H9 (cell line): ENCODE measurements at regions not wholly inside any gene's neighbourhood (a gene's known extent, or its start where the extent isn't known, plus 50 kb on each side); places are given as distances from the start of the nearest gene placed in this dataset.

Experiments
- DNase-seq: peaks from one replicate; pipeline ENCODE4 v3.0.0-alpha.2; 2017
- H2AFZ ChIP-seq: one replicate; pipeline ENCODE4 v1.6.1; 2013; ENCODE audit warnings: mild to moderate bottlenecking, low read length, control low read depth, moderate library complexity
- H2AK5ac ChIP-seq: 2 replicates; pipeline ENCODE4 v1.6.1; 2013; ENCODE audit warnings: low read length, control low read depth, mixed read lengths; ENCODE audit not compliant: insufficient read length
- H2BK120ac ChIP-seq: one replicate; pipeline ENCODE4 v1.6.1; 2013; ENCODE audit warnings: low read depth, mild to moderate bottlenecking, low read length, control low read depth, inconsistent platforms; ENCODE audit not compliant: poor library complexity, severe bottlenecking
- H2BK12ac ChIP-seq: 2 replicates; pipeline ENCODE4 v1.6.1; 2013; ENCODE audit warnings: low read length, control low read depth, mixed read lengths, low read depth; ENCODE audit not compliant: insufficient read length
- H2BK15ac ChIP-seq: 2 replicates; pipeline ENCODE4 v1.6.1; 2013; ENCODE audit warnings: low read depth, low read length, control low read depth
- H2BK20ac ChIP-seq: one replicate; pipeline ENCODE4 v1.6.1; 2013; ENCODE audit warnings: low read depth, mild to moderate bottlenecking, low read length, control low read depth, inconsistent platforms; ENCODE audit not compliant: poor library complexity, severe bottlenecking
- H2BK5ac ChIP-seq: 2 replicates; pipeline ENCODE4 v1.6.1; 2013; ENCODE audit warnings: low read length, control low read depth, mixed read lengths; ENCODE audit not compliant: insufficient read length
- H3K14ac ChIP-seq: 2 replicates; pipeline ENCODE4 v1.6.1; 2013; ENCODE audit warnings: low read length, control low read depth; ENCODE audit not compliant: insufficient read depth
- H3K18ac ChIP-seq: 2 replicates; pipeline ENCODE4 v1.6.1; 2013; ENCODE audit warnings: low read depth, mild to moderate bottlenecking, mixed read lengths, low read length, control low read depth; ENCODE audit not compliant: insufficient read length
- H3K23ac ChIP-seq: 2 replicates; pipeline ENCODE4 v1.6.1; 2013; ENCODE audit warnings: low read length, control low read depth, mixed read lengths, low read depth; ENCODE audit not compliant: insufficient read length
- H3K23me2 ChIP-seq: 2 replicates; pipeline ENCODE4 v1.6.1; 2013; ENCODE audit warnings: low read depth, mild to moderate bottlenecking, mixed read lengths, low read length, control low read depth; ENCODE audit not compliant: insufficient read length, poor library complexity, severe bottlenecking
- H3K27ac ChIP-seq: 2 replicates; pipeline ENCODE4 v1.5.1; 2013; ENCODE audit warnings: low read length, control low read depth, mixed read lengths, low read depth; ENCODE audit not compliant: insufficient read length
- H3K27me3 ChIP-seq: 2 replicates; pipeline ENCODE4 v1.6.1; 2013; ENCODE audit warnings: low read length, control low read depth, inconsistent platforms; ENCODE audit not compliant: insufficient read depth
- H3K4ac ChIP-seq: 2 replicates; pipeline ENCODE4 v1.6.1; 2013; ENCODE audit warnings: low read depth, mild to moderate bottlenecking, control low read depth, inconsistent platforms, low read length, moderate library complexity
- H3K4me1 ChIP-seq: 2 replicates; pipeline ENCODE4 v1.6.1; 2013; ENCODE audit warnings: low read length, control low read depth, inconsistent platforms; ENCODE audit not compliant: insufficient read depth
- H3K4me2 ChIP-seq: 2 replicates; pipeline ENCODE4 v1.6.1; 2013; ENCODE audit warnings: low read length, control low read depth, mixed read lengths; ENCODE audit not compliant: insufficient read length, insufficient read depth
- H3K56ac ChIP-seq: 2 replicates; pipeline ENCODE4 v1.6.1; 2013; ENCODE audit warnings: low read depth, mild to moderate bottlenecking, mixed read lengths, low read length, control low read depth; ENCODE audit not compliant: insufficient read length
- H3K79me1 ChIP-seq: 2 replicates; pipeline ENCODE4 v1.6.1; 2013; ENCODE audit warnings: low read depth, mild to moderate bottlenecking, moderate library complexity, low read length, control low read depth, inconsistent platforms; ENCODE audit not compliant: insufficient read depth, poor library complexity, severe bottlenecking
- H3K79me2 ChIP-seq: 2 replicates; pipeline ENCODE4 v1.6.1; 2013; ENCODE audit warnings: low read length, control low read depth, inconsistent platforms; ENCODE audit not compliant: insufficient read depth
- H3K9ac ChIP-seq: 2 replicates; pipeline ENCODE4 v1.6.1; 2013; ENCODE audit warnings: low read length, control low read depth, mixed read lengths; ENCODE audit not compliant: insufficient read length; ENCODE audit errors: extremely low read depth
- H3K9me3 ChIP-seq: one replicate; pipeline ENCODE4 v1.6.1; 2013; ENCODE audit warnings: low read depth, low read length, inconsistent platforms; ENCODE audit not compliant: control insufficient read depth
- H3T11ph ChIP-seq: one replicate; pipeline ENCODE4 v1.6.1; 2013; ENCODE audit warnings: mild to moderate bottlenecking, low read length, control low read depth, inconsistent platforms
- H4K20me1 ChIP-seq: one replicate; pipeline ENCODE4 v1.6.1; 2013; ENCODE audit not compliant: control insufficient read depth, insufficient read length, insufficient read depth
- H4K5ac ChIP-seq: 2 replicates; pipeline ENCODE4 v1.6.1; 2013; ENCODE audit warnings: low read depth, mild to moderate bottlenecking, mixed read lengths, low read length, control low read depth; ENCODE audit not compliant: insufficient read length
- H4K8ac ChIP-seq: replicated peaks from 2 replicates; pipeline ENCODE4 v1.6.1; 2013; ENCODE audit warnings: low read length, control low read depth, mixed read lengths, low read depth; ENCODE audit not compliant: insufficient read length
- H4K91ac ChIP-seq: 2 replicates; pipeline ENCODE4 v1.6.1; 2013; ENCODE audit warnings: low read depth, mild to moderate bottlenecking, moderate library complexity, mixed read lengths, low read length, control low read depth; ENCODE audit not compliant: insufficient read length
- H3K27ac Mint-ChIP-seq, 3 experiments: 2 replicates in 2 of 3; 3 replicates in 1 of 3; pipeline ENCODE4 v1.8.0; 2020 to 2021; ENCODE audit warnings: mixed read lengths in 3 of 3, mild to moderate bottlenecking in 1 of 3, moderate library complexity in 1 of 3
- H3K27me3 Mint-ChIP-seq: 2 replicates; pipeline ENCODE4 v1.8.0; 2021; ENCODE audit warnings: low read depth, mild to moderate bottlenecking, moderate library complexity, mixed read lengths
- H3K36me3 Mint-ChIP-seq, 3 experiments: 2 replicates in 2 of 3; 3 replicates in 1 of 3; pipeline ENCODE4 v1.8.0; 2020 to 2021; ENCODE audit warnings: low read depth in 3 of 3, mixed read lengths in 3 of 3; ENCODE audit not compliant: insufficient read depth in 1 of 3
- H3K4me1 Mint-ChIP-seq, 2 experiments: 2 replicates each; pipeline ENCODE4 v1.8.0; 2020; ENCODE audit warnings: mixed read lengths in 2 of 2
- H3K4me3 Mint-ChIP-seq, 2 experiments: 2 replicates in 1 of 2; 3 replicates in 1 of 2; pipeline ENCODE4 v1.8.0; 2020 to 2021; ENCODE audit warnings: mild to moderate bottlenecking in 2 of 2, mixed read lengths in 2 of 2, moderate library complexity in 1 of 2
- H3K9me3 Mint-ChIP-seq, 2 experiments: 2 replicates in 1 of 2; 3 replicates in 1 of 2; pipeline ENCODE4 v1.8.0; 2020; ENCODE audit warnings: mild to moderate bottlenecking in 2 of 2, mixed read lengths in 2 of 2, moderate library complexity in 1 of 2
- WGBS: extraction: QIAGEN DNeasy Blood & Tissue Kit; methylation state at CpG from one replicate; pipeline ENCODE4 v1.1.7; 2013; ENCODE audit warnings: missing lambda C conversion rate, low lambda C conversion rate, mixed read lengths; ENCODE audit not compliant: insufficient read length; ENCODE audit errors: extremely low coverage; 5-methylcytosine and 5-hydroxymethylcytosine counted together
- TF ChIP-seq, protein P1 (sequence below): fragments of 200-600 bp; sonication (generic); conservative IDR thresholded peaks from 3 replicates; pipeline ENCODE4 v1.8.0; 2021; ENCODE audit warnings: antibody characterized with exemption, mild to moderate bottlenecking

DNA sequence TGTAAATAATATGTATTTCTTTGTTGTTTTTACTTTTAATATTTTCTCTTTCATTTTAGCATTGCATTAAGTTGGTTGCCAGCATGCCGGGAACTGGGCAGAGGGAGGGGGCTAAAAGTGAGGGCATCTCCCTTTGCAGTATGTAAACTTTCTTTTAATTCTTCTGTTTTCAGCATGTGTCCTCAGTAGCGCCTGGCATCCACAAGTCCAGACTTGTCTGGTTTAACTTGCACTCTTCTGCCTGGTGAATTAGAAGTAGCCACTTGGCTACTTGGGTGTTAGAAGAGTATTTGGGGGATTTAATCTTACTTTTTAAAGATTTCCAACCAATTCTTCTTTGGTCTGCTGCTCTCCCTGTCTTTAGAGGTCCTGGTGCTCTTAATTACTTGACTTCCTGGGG lies 117.2 kb upstream of the SCAF11 start:
- Mint-ChIP-seq H3K9me3 (peaks cover 8 to 14% of the 10 kb centered on the region in 2 experiments; a peak in 4 of 5 replicates), H3K4me3 (no peak overlapping the region), H3K27ac (no peak overlapping the region; a peak in 1 of 7 replicates), H3K4me1 (peaks cover 0 to 8% of the 10 kb centered on the region in 2 experiments; a peak in 2 of 4 replicates), H3K36me3 (peaks cover 0 to 12% (median 0%) of the 10 kb centered on the region in 3 experiments; a peak in 3 of 7 replicates), H3K27me3 (no peaks in the 10 kb centered on the region)
- Histone ChIP-seq H3K23ac (no peak overlapping the region), H4K20me1 (no peaks in the 10 kb centered on the region), H3K4ac (no peak overlapping the region), H3K27ac (no peak overlapping the region), H3K9me3 (no peaks in the 10 kb centered on the region), H3T11ph (no peak overlapping the region), H3K79me1 (no peaks in the 10 kb centered on the region), H3K9ac (no peak overlapping the region), H3K4me2 (no peak overlapping the region), H2BK15ac (no peak overlapping the region), H3K4me1 (no peaks in the 10 kb centered on the region), H3K23me2 (no peaks in the 10 kb centered on the region), H2AK5ac (no peak overlapping the region), H3K27me3 (no peaks in the 10 kb centered on the region), H2BK120ac (no peak overlapping the region), H2AFZ (no peak overlapping the region), H3K18ac (no peak overlapping the region), H4K5ac (no peak overlapping the region), H3K79me2 (no peaks in the 10 kb centered on the region), H4K91ac (no peak overlapping the region), H3K56ac (no peak overlapping the region), H2BK12ac (no peak overlapping the region), H4K8ac (no peak overlapping the region), H3K14ac (no peak overlapping the region), H2BK5ac (no peak overlapping the region), H2BK20ac (no peak overlapping the region)
- no peak for DNase-seq
- TF ChIP-seq, protein P1, sequence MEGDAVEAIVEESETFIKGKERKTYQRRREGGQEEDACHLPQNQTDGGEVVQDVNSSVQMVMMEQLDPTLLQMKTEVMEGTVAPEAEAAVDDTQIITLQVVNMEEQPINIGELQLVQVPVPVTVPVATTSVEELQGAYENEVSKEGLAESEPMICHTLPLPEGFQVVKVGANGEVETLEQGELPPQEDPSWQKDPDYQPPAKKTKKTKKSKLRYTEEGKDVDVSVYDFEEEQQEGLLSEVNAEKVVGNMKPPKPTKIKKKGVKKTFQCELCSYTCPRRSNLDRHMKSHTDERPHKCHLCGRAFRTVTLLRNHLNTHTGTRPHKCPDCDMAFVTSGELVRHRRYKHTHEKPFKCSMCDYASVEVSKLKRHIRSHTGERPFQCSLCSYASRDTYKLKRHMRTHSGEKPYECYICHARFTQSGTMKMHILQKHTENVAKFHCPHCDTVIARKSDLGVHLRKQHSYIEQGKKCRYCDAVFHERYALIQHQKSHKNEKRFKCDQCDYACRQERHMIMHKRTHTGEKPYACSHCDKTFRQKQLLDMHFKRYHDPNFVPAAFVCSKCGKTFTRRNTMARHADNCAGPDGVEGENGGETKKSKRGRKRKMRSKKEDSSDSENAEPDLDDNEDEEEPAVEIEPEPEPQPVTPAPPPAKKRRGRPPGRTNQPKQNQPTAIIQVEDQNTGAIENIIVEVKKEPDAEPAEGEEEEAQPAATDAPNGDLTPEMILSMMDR, result no peak
- WGBS, result no CpG with 5 or more reads among the region's 2 CpGs
